ENCODE measurements at regions not wholly inside any gene's neighbourhood (a gene's known extent, or its start where the extent isn't known, plus 50 kb on each side); places are given as distances from the start of the nearest gene placed in this dataset.
A peak's percentile ranks its signal among the peaks of the same experiment; 100 is the strongest.

DNA sequence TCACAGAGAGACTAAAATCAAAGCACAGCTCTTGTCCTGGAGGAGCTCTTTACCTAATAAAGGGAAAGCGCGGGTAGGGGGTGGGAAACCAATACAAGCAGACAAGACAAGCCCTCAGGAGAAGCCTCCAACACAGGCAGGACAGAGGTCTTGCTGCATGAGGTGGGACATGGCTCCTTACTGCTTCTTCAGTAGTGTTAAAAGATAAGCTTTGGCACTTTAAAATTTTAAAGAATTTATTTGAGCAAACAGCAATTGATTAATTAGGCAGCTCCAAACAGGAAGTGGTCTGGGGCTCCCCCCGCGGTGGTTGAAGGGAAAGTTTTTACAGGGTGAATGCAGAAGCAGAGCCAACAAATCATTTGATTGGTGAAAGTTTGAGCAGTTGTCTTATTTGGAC lies 50.3 kb upstream of the MACC1 start:
- Mint-ChIP-seq H3K36me3 (ENCODE audit: low read depth) (no peaks in the 10 kb centered on the region), H3K27ac (ENCODE audit: unreplicated experiment) (no peak overlapping the region), H3K9me3 (ENCODE audit: low read depth) (peaks cover 3% of the 10 kb centered on the region), H3K27me3 (ENCODE audit: low read depth) (no peaks in the 10 kb centered on the region), H3K4me1 (ENCODE audit: low read depth) (peaks cover 19% of the 10 kb centered on the region), H3K4me3 (ENCODE audit: unreplicated experiment) (no peak overlapping the region)
- no peak for DNase-seq (ENCODE audit: low spot score)
- TF ChIP-seq, protein P1, sequence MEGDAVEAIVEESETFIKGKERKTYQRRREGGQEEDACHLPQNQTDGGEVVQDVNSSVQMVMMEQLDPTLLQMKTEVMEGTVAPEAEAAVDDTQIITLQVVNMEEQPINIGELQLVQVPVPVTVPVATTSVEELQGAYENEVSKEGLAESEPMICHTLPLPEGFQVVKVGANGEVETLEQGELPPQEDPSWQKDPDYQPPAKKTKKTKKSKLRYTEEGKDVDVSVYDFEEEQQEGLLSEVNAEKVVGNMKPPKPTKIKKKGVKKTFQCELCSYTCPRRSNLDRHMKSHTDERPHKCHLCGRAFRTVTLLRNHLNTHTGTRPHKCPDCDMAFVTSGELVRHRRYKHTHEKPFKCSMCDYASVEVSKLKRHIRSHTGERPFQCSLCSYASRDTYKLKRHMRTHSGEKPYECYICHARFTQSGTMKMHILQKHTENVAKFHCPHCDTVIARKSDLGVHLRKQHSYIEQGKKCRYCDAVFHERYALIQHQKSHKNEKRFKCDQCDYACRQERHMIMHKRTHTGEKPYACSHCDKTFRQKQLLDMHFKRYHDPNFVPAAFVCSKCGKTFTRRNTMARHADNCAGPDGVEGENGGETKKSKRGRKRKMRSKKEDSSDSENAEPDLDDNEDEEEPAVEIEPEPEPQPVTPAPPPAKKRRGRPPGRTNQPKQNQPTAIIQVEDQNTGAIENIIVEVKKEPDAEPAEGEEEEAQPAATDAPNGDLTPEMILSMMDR (IDR thresholded peaks at IDR 0.05): no peak

DNA sequence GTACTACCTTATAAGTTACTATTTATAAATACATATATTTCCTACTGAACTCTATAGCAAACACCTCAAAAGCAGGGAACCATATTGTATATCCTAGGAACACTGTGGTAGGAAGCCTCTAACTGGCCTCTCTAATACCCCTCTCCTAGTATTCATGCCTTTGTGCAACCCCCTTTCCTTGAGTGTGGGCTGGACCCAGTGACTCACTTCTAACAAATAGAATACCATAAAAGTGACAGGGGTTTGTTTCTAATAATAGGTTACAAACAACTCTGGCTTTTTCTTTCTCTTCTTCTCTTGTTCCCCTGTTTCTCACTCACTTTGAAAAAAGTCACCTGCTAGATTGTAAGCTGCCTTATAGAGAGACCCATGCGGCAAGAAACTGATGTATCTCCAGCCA lies 51.6 kb upstream of the MACC1 start:
- Mint-ChIP-seq H3K36me3 (ENCODE audit: low read depth) (no peaks in the 10 kb centered on the region), H3K27me3 (ENCODE audit: low read depth) (no peaks in the 10 kb centered on the region), H3K9me3 (ENCODE audit: low read depth) (peaks cover 3% of the 10 kb centered on the region), H3K4me1 (ENCODE audit: low read depth) (peaks cover 19% of the 10 kb centered on the region), H3K4me3 (ENCODE audit: unreplicated experiment) (no peak overlapping the region), H3K27ac (ENCODE audit: unreplicated experiment) (no peak overlapping the region)
- TF ChIP-seq, protein P1 (IDR thresholded peaks at IDR 0.05): no peak
- DNase-seq (ENCODE audit: low spot score): no peak

GRCh38 chr7:20269726-20270125 lies 52.5 kb upstream of the MACC1 start:
- Mint-ChIP-seq H3K27me3 (ENCODE audit: low read depth) (no peaks in the 10 kb centered on the region), H3K27ac (ENCODE audit: unreplicated experiment) (no peak overlapping the region), H3K4me3 (ENCODE audit: unreplicated experiment) (no peak overlapping the region), H3K9me3 (ENCODE audit: low read depth) (peaks cover 3% of the 10 kb centered on the region), H3K4me1 (ENCODE audit: low read depth) (peaks cover 19% of the 10 kb centered on the region), H3K36me3 (ENCODE audit: low read depth) (no peaks in the 10 kb centered on the region)
- DNase-seq (ENCODE audit: low spot score): no peak
- TF ChIP-seq, protein P1 (IDR thresholded peaks at IDR 0.05): no peak

DNA sequence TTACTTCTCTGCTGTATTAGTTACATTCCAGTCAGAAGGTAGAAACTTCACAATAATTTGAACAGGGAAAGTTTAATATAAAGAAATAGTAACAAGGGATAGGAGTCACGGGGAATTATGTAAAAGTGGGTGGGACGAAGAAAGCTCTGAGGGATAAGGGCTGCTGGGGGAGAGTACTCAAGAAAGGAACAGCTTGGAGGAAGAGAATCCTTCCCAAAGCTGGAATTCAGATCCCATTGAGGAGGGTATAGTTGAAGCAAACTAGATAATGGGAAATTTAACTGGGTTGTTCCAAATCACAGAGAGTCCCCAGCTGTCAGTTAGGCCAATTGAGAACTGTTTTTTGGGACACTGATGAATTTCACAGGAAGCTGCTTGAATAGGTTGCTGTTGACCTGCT lies 53.2 kb upstream of the MACC1 start:
- DNase-seq (ENCODE audit: low spot score): no peak
- no peak overlapping the region for H3K4me3 Mint-ChIP-seq (ENCODE audit: unreplicated experiment)
- peak overlapping the region; percentile 57 for H3K27ac Mint-ChIP-seq (ENCODE audit: unreplicated experiment)
- no peaks in the 10 kb centered on the region for H3K36me3 Mint-ChIP-seq (ENCODE audit: low read depth)
- H3K4me1 Mint-ChIP-seq (ENCODE audit: low read depth): peaks cover 19% of the 10 kb centered on the region
- H3K9me3 Mint-ChIP-seq (ENCODE audit: low read depth): peaks cover 3% of the 10 kb centered on the region
- no peaks in the 10 kb centered on the region for H3K27me3 Mint-ChIP-seq (ENCODE audit: low read depth)
- TF ChIP-seq, protein P1 (IDR thresholded peaks at IDR 0.05): no peak

DNA sequence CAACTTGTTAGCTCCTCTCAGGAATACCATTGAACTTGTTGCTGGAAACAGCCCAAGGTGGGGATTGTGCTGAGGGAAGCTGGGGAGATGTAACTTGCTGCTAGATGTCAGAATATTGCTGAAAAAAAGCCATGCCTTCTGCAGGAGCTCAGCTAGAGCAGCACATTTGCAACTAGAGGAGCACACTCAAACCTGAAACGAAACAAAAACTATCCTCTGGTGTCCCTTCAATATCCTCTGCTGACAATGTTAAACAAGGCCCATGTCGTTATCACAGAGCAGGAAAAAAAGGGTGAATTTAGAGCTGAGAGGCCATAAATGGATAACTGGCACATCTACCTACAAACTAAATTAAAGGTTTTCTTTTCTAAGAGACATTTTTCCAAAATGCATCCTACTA lies 53.7 kb upstream of the MACC1 start:
- no peaks in the 10 kb centered on the region for H3K36me3 Mint-ChIP-seq (ENCODE audit: low read depth)
- H3K27ac Mint-ChIP-seq (ENCODE audit: unreplicated experiment): no peak overlapping the region
- TF ChIP-seq, protein P1 (IDR thresholded peaks at IDR 0.05): no peak
- H3K4me1 Mint-ChIP-seq (ENCODE audit: low read depth): peaks cover 19% of the 10 kb centered on the region
- H3K4me3 Mint-ChIP-seq (ENCODE audit: unreplicated experiment): no peak overlapping the region
- DNase-seq (ENCODE audit: low spot score): no peak
- H3K9me3 Mint-ChIP-seq (ENCODE audit: low read depth): peaks cover 3% of the 10 kb centered on the region
- no peaks in the 10 kb centered on the region for H3K27me3 Mint-ChIP-seq (ENCODE audit: low read depth)
